ENCODE measurements at regions not wholly inside any gene's neighbourhood (a gene's known extent, or its start where the extent isn't known, plus 50 kb on each side); places are given as distances from the start of the nearest gene placed in this dataset.

DNA sequence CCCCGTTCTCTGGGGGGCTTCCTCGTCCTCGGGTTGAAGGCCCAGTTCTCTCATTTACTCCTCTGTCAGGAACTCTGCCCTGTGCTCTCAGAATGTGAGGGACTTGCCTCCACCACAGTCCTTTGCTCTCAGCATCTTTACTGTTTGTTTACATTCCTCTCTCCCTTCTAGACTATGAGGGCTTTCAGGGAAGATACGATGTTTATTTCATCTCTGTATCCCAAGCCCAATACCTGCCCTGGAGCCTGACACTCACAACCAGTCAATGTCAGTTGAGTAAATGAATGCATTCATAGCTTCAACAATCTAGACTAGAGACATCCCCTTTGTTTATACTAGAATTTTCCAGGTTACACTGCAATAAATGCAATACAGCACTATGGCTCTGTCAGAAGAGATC lies 409.6 kb upstream of the CDH11 start:
- TF ChIP-seq, protein P1, sequence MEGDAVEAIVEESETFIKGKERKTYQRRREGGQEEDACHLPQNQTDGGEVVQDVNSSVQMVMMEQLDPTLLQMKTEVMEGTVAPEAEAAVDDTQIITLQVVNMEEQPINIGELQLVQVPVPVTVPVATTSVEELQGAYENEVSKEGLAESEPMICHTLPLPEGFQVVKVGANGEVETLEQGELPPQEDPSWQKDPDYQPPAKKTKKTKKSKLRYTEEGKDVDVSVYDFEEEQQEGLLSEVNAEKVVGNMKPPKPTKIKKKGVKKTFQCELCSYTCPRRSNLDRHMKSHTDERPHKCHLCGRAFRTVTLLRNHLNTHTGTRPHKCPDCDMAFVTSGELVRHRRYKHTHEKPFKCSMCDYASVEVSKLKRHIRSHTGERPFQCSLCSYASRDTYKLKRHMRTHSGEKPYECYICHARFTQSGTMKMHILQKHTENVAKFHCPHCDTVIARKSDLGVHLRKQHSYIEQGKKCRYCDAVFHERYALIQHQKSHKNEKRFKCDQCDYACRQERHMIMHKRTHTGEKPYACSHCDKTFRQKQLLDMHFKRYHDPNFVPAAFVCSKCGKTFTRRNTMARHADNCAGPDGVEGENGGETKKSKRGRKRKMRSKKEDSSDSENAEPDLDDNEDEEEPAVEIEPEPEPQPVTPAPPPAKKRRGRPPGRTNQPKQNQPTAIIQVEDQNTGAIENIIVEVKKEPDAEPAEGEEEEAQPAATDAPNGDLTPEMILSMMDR (IDR thresholded peaks at IDR 0.05; ENCODE audit: low read depth, low read length, poor library complexity, severe bottlenecking): no peak
- no peak for TF ChIP-seq EZH2phosphoT487 (IDR thresholded peaks at IDR 0.05; ENCODE audit: borderline replicate concordance, low read length)

All from DOHH2 (cell line).